ENCODE measurements at regions not wholly inside any gene's neighbourhood (a gene's known extent, or its start where the extent isn't known, plus 50 kb on each side); places are given as distances from the start of the nearest gene placed in this dataset.

DNA sequence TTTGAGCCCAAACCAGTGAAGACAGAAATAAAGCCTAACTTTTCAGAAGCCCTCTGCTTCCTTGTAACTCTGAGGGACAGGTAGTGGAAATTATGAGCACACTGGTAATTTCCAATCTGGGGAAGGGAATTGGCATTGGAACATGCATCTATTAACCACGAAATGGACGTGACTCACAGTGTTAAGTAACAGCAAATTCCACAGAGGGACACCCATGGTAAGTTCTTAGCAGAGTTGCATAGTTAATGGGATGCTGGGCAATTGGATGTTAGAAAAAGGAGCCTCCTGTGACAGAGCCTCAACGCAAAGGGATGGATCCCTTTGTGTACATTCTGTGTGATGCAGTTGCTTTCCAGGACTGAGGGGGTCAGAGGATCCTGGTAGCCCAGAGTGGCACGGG is 168.6 kb downstream of the SEMA6D start:
- Histone ChIP-seq H3K27me3 (ENCODE audit: control insufficient read depth in 2 of 2, insufficient read depth in 2 of 2, low read length in 2 of 2) (no peaks in the 10 kb centered on the region), H3K4me3 (replicated peaks in 1 of 3; ENCODE audit: low read depth in 2 of 3, low read length in 3 of 3) (no peak overlapping the region), H3K79me2 (ENCODE audit: insufficient read depth, low read length) (no peaks in the 10 kb centered on the region), H3K9ac (ENCODE audit: insufficient read depth, low read length, poor library complexity, severe bottlenecking) (no peak overlapping the region), H4K20me1 (ENCODE audit: insufficient read depth, low read length) (no peaks in the 10 kb centered on the region), H3K9me3 (replicated peaks in 1 of 2; ENCODE audit: control insufficient read depth in 1 of 2, insufficient read depth in 1 of 2, low read length in 2 of 2) (no peaks in the 10 kb centered on the region), H2AFZ (ENCODE audit: insufficient read depth, low read depth, low read length, poor library complexity, severe bottlenecking) (no peak overlapping the region), H3K27ac (ENCODE audit: low read depth in 1 of 2, low read length in 2 of 2) (no peak overlapping the region), H3K4me2 (replicated peaks; ENCODE audit: extremely low read depth, low read length, poor library complexity, severe bottlenecking) (no peak overlapping the region), H3K36me3 (replicated peaks in 1 of 2; ENCODE audit: control insufficient read depth in 1 of 2, insufficient read depth in 2 of 2, low read length in 2 of 2) (no peaks in the 10 kb centered on the region), H3K4me1 (ENCODE audit: control insufficient read depth in 1 of 2, insufficient read depth in 2 of 2, low read length in 2 of 2) (no peaks in the 10 kb centered on the region)
- Mint-ChIP-seq H3K27ac (no peak overlapping the region), H3K27me3 (ENCODE audit: low read depth in 3 of 3) (peaks cover 0 to 3% (median 0%) of the 10 kb centered on the region in 3 donors), H3K4me1 (no peaks in the 10 kb centered on the region), H3K9me3 (peaks cover 0 to 5% (median 3%) of the 10 kb centered on the region in 7 donors), H3K36me3 (no peaks in the 10 kb centered on the region), H3K4me3 (no peak overlapping the region)
- WGBS (ENCODE audit: insufficient coverage): 67% methylated on average over 4 of the region's 4 CpGs
- TF ChIP-seq, protein P1, sequence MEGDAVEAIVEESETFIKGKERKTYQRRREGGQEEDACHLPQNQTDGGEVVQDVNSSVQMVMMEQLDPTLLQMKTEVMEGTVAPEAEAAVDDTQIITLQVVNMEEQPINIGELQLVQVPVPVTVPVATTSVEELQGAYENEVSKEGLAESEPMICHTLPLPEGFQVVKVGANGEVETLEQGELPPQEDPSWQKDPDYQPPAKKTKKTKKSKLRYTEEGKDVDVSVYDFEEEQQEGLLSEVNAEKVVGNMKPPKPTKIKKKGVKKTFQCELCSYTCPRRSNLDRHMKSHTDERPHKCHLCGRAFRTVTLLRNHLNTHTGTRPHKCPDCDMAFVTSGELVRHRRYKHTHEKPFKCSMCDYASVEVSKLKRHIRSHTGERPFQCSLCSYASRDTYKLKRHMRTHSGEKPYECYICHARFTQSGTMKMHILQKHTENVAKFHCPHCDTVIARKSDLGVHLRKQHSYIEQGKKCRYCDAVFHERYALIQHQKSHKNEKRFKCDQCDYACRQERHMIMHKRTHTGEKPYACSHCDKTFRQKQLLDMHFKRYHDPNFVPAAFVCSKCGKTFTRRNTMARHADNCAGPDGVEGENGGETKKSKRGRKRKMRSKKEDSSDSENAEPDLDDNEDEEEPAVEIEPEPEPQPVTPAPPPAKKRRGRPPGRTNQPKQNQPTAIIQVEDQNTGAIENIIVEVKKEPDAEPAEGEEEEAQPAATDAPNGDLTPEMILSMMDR (IDR thresholded peaks at IDR 0.05): no peak
- intact Hi-C loops (cut with micrococcal nuclease): no loop called here
- no peak for DNase-seq

- no peak overlapping the region for H3K9ac ChIP-seq (ENCODE audit: insufficient read depth, low read length, poor library complexity, severe bottlenecking)
- no peak overlapping the region for H3K27ac ChIP-seq (ENCODE audit: low read depth in 1 of 2, low read length in 2 of 2)
- H3K4me3 ChIP-seq (replicated peaks in 1 of 3; ENCODE audit: low read depth in 2 of 3, low read length in 3 of 3): no peak overlapping the region
- H3K36me3 Mint-ChIP-seq: no peaks in the 10 kb centered on the region
- H3K27me3 ChIP-seq (ENCODE audit: control insufficient read depth in 2 of 2, insufficient read depth in 2 of 2, low read length in 2 of 2): peaks cover 0 to 2% of the 10 kb centered on the region in 2 donors
- H3K4me3 Mint-ChIP-seq: no peak overlapping the region
- intact Hi-C loops (cut with micrococcal nuclease): no loop called here
- no peak for DNase-seq
- 100% methylated on average over 1 of the region's 5 CpGs for WGBS (ENCODE audit: insufficient coverage)
- no peaks in the 10 kb centered on the region for H3K9me3 ChIP-seq (replicated peaks in 1 of 2; ENCODE audit: control insufficient read depth in 1 of 2, insufficient read depth in 1 of 2, low read length in 2 of 2)
- H3K9me3 Mint-ChIP-seq: peaks cover 0 to 5% (median 2%) of the 10 kb centered on the region in 7 donors
- no peaks in the 10 kb centered on the region for H3K79me2 ChIP-seq (ENCODE audit: insufficient read depth, low read length)
- H3K27ac Mint-ChIP-seq: no peak overlapping the region
- no peak overlapping the region for H2AFZ ChIP-seq (ENCODE audit: insufficient read depth, low read depth, low read length, poor library complexity, severe bottlenecking)
- H3K4me1 ChIP-seq (ENCODE audit: control insufficient read depth in 1 of 2, insufficient read depth in 2 of 2, low read length in 2 of 2): no peaks in the 10 kb centered on the region
- H3K27me3 Mint-ChIP-seq (ENCODE audit: low read depth in 3 of 3): peaks cover 0 to 5% (median 2%) of the 10 kb centered on the region in 3 donors
- H3K4me2 ChIP-seq (replicated peaks; ENCODE audit: extremely low read depth, low read length, poor library complexity, severe bottlenecking): no peak overlapping the region
- no peaks in the 10 kb centered on the region for H4K20me1 ChIP-seq (ENCODE audit: insufficient read depth, low read length)
- no peaks in the 10 kb centered on the region for H3K4me1 Mint-ChIP-seq
- no peaks in the 10 kb centered on the region for H3K36me3 ChIP-seq (replicated peaks in 1 of 2; ENCODE audit: control insufficient read depth in 1 of 2, insufficient read depth in 2 of 2, low read length in 2 of 2)
- TF ChIP-seq, protein P1 (IDR thresholded peaks at IDR 0.05): no peak
These were observed 170.0 kb downstream of the SEMA6D start for GRCh38 chr15:47887241-47887800.

All from CD14-positive monocyte (primary cell).